ENCODE measurements at regions not wholly inside any gene's neighbourhood (a gene's known extent, or its start where the extent isn't known, plus 50 kb on each side); places are given as distances from the start of the nearest gene placed in this dataset.
"Not testable (repeated sequence)": the region's sequence is repeated elsewhere in the genome, so short reads cannot be mapped to it uniquely, and the experiment has no call there.

DNA sequence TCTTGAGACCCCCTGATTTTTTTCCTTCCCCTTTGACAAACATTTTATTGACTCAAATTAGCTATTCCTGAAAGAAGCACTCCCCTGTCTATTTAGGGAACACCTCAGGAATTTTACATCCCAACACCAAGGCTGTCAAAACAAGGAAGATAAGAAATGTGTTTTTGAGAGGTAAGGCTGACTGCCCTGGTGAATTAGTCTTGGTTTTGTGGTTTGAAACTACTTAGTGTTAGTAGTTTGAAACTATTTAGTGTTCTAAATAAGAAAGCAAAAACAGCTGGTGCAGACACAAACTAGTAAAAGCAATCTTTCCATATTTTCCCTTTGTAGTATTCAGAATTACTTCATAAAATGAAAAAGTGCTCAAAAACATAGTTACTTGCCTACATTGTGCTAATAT lies 120.7 kb downstream of the PCSK1 start (continued):
- TF ChIP-seq CDX4 (CRISPR knock-in tag; IDR thresholded peaks at IDR 0.05; ENCODE audit: borderline replicate concordance) = no peak
- no peak for TF ChIP-seq PRRX2 (CRISPR knock-in tag; IDR thresholded peaks at IDR 0.05)

- ATAC-seq; POLR2A ChIA-PET; H3K4me1 Mint-ChIP-seq; H3K27ac Mint-ChIP-seq; H3K27me3 Mint-ChIP-seq (ENCODE audit: low read depth); DNase-seq (ENCODE audit: low spot score); CTCF ChIA-PET; H3K4me3 Mint-ChIP-seq: not testable (repeated sequence)
- TF ChIP-seq GABPB1 (CRISPR knock-in tag; IDR thresholded peaks at IDR 0.05) = peak; percentile 51; the same call in 1 of the 2 replicates
- Mint-ChIP-seq H3K36me3 (peaks cover 31% of the 10 kb centered on the region), H3K9me3 (peaks cover 59% of the 10 kb centered on the region)
Observed at GRCh38 chr5:96307047-96307446, 126.0 kb downstream of the PCSK1 start.

DNA sequence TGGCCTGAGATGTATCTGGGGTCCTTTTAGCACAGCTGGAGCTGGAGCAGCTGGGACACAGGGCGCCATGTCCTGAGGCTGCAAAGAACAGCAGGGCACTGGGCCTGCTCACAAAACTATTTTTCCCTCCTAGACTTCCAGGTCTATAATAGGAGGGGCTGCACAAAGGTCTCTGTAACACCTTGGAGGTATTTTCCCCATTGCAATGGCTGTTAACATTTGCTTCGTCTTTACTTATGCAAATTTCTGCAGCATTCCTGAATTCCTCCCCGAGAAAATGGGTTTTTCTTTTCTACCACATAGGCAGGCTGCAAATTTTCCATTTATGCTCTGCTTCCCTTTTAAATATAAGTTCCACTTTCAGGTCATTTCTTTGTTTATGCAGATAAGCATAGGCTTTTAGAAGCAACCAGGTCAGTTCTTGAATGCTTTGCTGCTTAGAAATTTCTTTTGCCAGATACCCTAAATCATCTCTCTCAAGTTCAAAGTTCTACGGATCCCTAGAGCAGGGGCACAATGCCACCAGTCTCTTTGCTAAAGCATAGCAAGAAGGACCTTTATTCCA lies 130.8 kb downstream of the PCSK1 start:
- H3K4me1 Mint-ChIP-seq = peaks cover 17% of the 10 kb centered on the region
- peaks cover 53% of the 10 kb centered on the region for H3K9me3 Mint-ChIP-seq
- ATAC-seq = peak; percentile 98
- TF ChIP-seq CREB1 (CRISPR knock-in tag; IDR thresholded peaks at IDR 0.05) = no peak
- TF ChIP-seq, protein P1, sequence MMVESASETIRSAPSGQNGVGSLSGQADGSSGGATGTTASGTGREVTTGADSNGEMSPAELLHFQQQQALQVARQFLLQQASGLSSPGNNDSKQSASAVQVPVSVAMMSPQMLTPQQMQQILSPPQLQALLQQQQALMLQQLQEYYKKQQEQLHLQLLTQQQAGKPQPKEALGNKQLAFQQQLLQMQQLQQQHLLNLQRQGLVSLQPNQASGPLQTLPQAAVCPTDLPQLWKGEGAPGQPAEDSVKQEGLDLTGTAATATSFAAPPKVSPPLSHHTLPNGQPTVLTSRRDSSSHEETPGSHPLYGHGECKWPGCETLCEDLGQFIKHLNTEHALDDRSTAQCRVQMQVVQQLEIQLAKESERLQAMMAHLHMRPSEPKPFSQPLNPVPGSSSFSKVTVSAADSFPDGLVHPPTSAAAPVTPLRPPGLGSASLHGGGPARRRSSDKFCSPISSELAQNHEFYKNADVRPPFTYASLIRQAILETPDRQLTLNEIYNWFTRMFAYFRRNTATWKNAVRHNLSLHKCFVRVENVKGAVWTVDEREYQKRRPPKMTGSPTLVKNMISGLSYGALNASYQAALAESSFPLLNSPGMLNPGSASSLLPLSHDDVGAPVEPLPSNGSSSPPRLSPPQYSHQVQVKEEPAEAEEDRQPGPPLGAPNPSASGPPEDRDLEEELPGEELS (CRISPR knock-in tag; IDR thresholded peaks at IDR 0.05) = no peak
- TF ChIP-seq TP53 (CRISPR knock-in tag; IDR thresholded peaks at IDR 0.05) = no peak
- no peak; the same call in 1 of the 2 replicates for TF ChIP-seq TEAD1 (CRISPR knock-in tag; IDR thresholded peaks at IDR 0.05)
- no peak for TF ChIP-seq GTF2I (CRISPR knock-in tag; conservative IDR thresholded peaks at IDR 0.05)
- no peak for TF ChIP-seq USF1 (CRISPR knock-in tag; IDR thresholded peaks at IDR 0.05)
- no peak for TF ChIP-seq MXD4 (CRISPR knock-in tag; IDR thresholded peaks at IDR 0.05; ENCODE audit: borderline replicate concordance)
- no peak for TF ChIP-seq RORB (CRISPR knock-in tag; IDR thresholded peaks at IDR 0.05)
- TF ChIP-seq ZNF317 (CRISPR knock-in tag; IDR thresholded peaks at IDR 0.05; ENCODE audit: borderline replicate concordance, low read depth) = no peak
- no peak for TF ChIP-seq GABPB1 (CRISPR knock-in tag; IDR thresholded peaks at IDR 0.05)
- TF ChIP-seq NR3C1 (CRISPR knock-in tag; conservative IDR thresholded peaks at IDR 0.05; ENCODE audit: low read depth) = no peak
- TF ChIP-seq ATF1 (CRISPR knock-in tag; IDR thresholded peaks at IDR 0.05) = no peak
- TF ChIP-seq ZBTB43 (CRISPR knock-in tag; IDR thresholded peaks at IDR 0.05) = no peak
- no peak for TF ChIP-seq ZNF396 (CRISPR knock-in tag; IDR thresholded peaks at IDR 0.05; ENCODE audit: borderline replicate concordance)
- TF ChIP-seq, protein P2, sequence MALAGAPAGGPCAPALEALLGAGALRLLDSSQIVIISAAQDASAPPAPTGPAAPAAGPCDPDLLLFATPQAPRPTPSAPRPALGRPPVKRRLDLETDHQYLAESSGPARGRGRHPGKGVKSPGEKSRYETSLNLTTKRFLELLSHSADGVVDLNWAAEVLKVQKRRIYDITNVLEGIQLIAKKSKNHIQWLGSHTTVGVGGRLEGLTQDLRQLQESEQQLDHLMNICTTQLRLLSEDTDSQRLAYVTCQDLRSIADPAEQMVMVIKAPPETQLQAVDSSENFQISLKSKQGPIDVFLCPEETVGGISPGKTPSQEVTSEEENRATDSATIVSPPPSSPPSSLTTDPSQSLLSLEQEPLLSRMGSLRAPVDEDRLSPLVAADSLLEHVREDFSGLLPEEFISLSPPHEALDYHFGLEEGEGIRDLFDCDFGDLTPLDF (CRISPR knock-in tag; IDR thresholded peaks at IDR 0.05) = no peak
- no peak overlapping the region for H3K4me3 Mint-ChIP-seq
- POLR2A ChIA-PET = no interaction called here
- CTCF ChIA-PET = no interaction called here
- H3K36me3 Mint-ChIP-seq = peaks cover 39% of the 10 kb centered on the region
- DNase-seq (ENCODE audit: low spot score) = no peak
- H3K27me3 Mint-ChIP-seq (ENCODE audit: low read depth) = peaks cover 3% of the 10 kb centered on the region
- peak overlapping the region; percentile 50; the same call in 1 of the 2 replicates for H3K27ac Mint-ChIP-seq
